ENCODE measurements at regions not wholly inside any gene's neighbourhood (a gene's known extent, or its start where the extent isn't known, plus 50 kb on each side); places are given as distances from the start of the nearest gene placed in this dataset.

DNA sequence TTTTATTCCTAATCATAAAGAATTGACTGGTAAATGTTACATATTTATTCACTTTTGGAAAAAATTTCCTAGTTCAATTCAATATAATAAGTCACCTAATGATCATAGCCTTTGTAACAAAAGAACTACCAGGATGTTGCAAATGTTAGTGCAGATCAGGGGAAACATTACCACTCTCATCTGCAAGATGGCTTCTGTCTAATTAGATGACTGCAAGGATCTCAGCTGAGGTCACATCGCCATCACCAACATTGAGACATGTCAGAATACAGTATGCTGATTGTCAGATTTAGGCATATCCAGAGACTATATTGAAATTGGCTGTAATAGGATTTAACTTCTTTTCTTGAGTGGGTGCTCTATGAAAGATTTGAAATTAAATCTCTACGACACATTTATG lies 431.4 kb upstream of the AGTR1 start:
- Mint-ChIP-seq H3K4me3 (no peak overlapping the region), H3K9me3 (peaks cover 3% of the 10 kb centered on the region), H3K4me1 (no peaks in the 10 kb centered on the region)

GRCh38 chr3:148269816-148270215 lies 427.9 kb upstream of the AGTR1 start:
- POLR2A ChIA-PET, result no interaction called here
- no peaks in the 10 kb centered on the region for H3K36me3 Mint-ChIP-seq (ENCODE audit: low read depth)
- peaks cover 1% of the 10 kb centered on the region for H3K27me3 Mint-ChIP-seq
- CTCF ChIA-PET, result no interaction called here
- H3K27ac Mint-ChIP-seq, result no peak overlapping the region
- DNase-seq, result no peak
- H3K9me3 Mint-ChIP-seq, result no peaks in the 10 kb centered on the region
- no peaks in the 10 kb centered on the region for H3K4me1 Mint-ChIP-seq
- H3K4me3 Mint-ChIP-seq, result no peak overlapping the region

More for the DNA sequence above, 431.4 kb upstream of the AGTR1 start:
- H3K27me3 Mint-ChIP-seq, result peaks cover 1% of the 10 kb centered on the region
- H3K36me3 Mint-ChIP-seq (ENCODE audit: low read depth), result no peaks in the 10 kb centered on the region
- POLR2A ChIA-PET, result no interaction called here
- DNase-seq, result no peak
- H3K27ac Mint-ChIP-seq, result no peak overlapping the region
- CTCF ChIA-PET, result no interaction called here

DNA sequence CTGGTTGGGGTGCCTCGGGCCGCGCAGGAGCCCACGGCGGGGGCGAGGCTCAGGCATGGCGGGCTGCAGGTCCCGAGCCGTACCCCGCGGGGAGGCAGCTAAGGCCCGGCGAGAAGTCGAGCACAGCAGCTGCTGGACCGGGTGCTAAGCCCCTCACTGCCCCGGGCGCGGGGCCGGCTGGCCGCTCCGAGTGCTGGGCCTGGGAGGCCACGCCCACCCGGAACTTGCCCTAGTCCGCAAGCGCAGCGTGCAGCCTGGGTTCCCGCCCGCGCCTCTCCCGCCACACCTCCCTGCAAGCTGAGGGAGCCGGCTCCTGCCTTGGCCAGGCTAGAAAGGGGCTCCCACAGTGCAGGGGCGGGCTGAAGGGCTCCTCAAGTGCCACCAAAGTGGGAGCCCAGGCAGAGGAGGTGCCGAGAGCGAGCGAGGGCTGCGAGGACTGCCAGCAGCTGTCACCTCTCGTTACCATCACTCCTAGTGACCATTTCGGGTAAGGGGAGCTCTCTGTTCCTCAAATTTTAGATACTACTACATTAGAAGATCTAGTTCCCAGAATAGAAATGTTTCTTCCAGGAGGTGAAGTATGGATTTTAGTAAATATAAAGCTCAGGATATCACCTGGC lies 417.0 kb upstream of the AGTR1 start:
- ChIA-PET POLR2A (no interaction called here), CTCF (no interaction called here)
- Mint-ChIP-seq H3K9me3 (peaks cover 4% of the 10 kb centered on the region), H3K36me3 (ENCODE audit: low read depth) (no peaks in the 10 kb centered on the region), H3K27me3 (no peaks in the 10 kb centered on the region), H3K4me1 (no peaks in the 10 kb centered on the region), H3K27ac (no peak overlapping the region), H3K4me3 (no peak overlapping the region)
- DNase-seq, result no peak

DNA sequence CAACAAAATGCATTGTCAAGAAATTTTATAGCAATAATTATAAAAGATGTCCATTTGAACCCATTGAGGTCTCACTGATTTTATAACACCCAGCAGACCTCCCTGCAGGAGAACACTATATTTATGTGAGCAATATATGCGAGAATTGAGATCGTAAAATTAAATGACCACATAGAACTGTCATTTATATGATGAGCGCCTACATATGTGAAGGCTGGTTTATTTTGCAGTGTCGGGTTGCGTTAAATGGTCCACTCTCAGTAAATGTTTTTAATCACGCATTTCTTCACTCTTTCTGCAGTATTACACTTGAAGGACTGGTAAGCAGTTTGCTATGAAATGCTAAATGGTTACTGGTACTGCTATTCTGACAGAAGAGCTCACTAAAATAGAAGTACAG lies 408.5 kb upstream of the AGTR1 start:
- ChIA-PET POLR2A (no interaction called here), CTCF (no interaction called here)
- no peaks in the 10 kb centered on the region for H3K4me1 Mint-ChIP-seq
- H3K9me3 Mint-ChIP-seq, result no peaks in the 10 kb centered on the region
- H3K4me3 Mint-ChIP-seq, result no peak overlapping the region
- H3K27ac Mint-ChIP-seq, result no peak overlapping the region
- no peak for DNase-seq
- H3K27me3 Mint-ChIP-seq, result peaks cover 3% of the 10 kb centered on the region
- no peaks in the 10 kb centered on the region for H3K36me3 Mint-ChIP-seq (ENCODE audit: low read depth)

GRCh38 chr3:148297013-148297412 lies 400.7 kb upstream of the AGTR1 start:
- DNase-seq, result no peak
- Mint-ChIP-seq H3K9me3 (peaks cover 3% of the 10 kb centered on the region), H3K27me3 (peaks cover 2% of the 10 kb centered on the region), H3K4me1 (peaks cover 22% of the 10 kb centered on the region), H3K27ac (no peak overlapping the region), H3K4me3 (no peak overlapping the region), H3K36me3 (ENCODE audit: low read depth) (no peaks in the 10 kb centered on the region)
- CTCF ChIA-PET, result no interaction called here
- POLR2A ChIA-PET, result interaction anchor here (1.0 kb wide), 1 partner anchor 9 kb away, joined by 3 read pairs; no protein-coding TSS in a partner anchor

DNA sequence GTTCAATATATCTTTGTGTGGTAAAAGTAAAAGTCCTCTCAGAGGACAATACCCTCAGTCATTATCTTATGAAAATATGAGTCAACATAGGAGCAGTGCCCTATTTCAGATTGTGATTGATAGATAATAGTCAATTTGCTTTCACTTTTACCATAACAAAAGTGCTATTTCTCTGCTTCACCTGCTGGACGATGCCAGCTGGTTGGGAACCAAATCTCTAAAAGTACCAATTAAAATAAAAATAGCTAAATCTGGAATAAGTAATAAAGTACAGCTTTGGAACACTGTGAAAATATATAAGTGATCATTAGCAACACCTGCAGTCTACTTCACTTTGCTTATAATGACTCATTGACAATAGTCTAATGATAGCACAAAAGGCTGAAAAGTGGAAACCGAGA lies 390.3 kb upstream of the AGTR1 start:
- Mint-ChIP-seq H3K4me1 (no peaks in the 10 kb centered on the region), H3K27ac (no peak overlapping the region), H3K36me3 (ENCODE audit: low read depth) (no peaks in the 10 kb centered on the region), H3K9me3 (no peaks in the 10 kb centered on the region), H3K27me3 (no peaks in the 10 kb centered on the region), H3K4me3 (no peak overlapping the region)
- no peak for DNase-seq
- ChIA-PET CTCF (no interaction called here), POLR2A (no interaction called here)

- no peak overlapping the region for H3K27ac Mint-ChIP-seq
- H3K4me3 Mint-ChIP-seq, result no peak overlapping the region
- H3K9me3 Mint-ChIP-seq, result no peaks in the 10 kb centered on the region
- POLR2A ChIA-PET, result no interaction called here
- no peaks in the 10 kb centered on the region for H3K4me1 Mint-ChIP-seq
- no peaks in the 10 kb centered on the region for H3K36me3 Mint-ChIP-seq (ENCODE audit: low read depth)
- CTCF ChIA-PET, result interaction anchor here (0.9 kb wide), 1 partner anchor 18 kb away, joined by 4 read pairs; no protein-coding TSS in a partner anchor
- H3K27me3 Mint-ChIP-seq, result no peaks in the 10 kb centered on the region
- DNase-seq, result no peak
Measured at GRCh38 chr3:148309390-148310035, 388.2 kb upstream of the AGTR1 start.

DNA sequence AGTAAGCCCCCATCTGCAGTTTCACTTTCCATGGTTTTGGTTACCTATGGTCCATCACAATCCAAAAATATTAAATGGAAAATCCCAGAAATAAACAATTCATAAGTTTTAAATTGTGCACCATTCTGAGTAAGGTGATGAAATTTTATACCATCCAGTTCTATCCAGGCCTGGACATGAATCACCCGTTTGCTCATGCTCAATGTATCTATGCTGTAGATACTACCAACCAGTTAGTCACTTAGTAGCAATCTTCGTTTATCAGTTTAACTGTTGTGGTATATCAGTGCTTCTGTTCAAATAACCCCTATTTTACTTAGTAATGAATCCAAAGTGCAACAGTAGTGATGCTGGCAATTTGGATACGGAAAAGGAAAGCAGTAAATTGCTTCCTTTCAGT lies 381.9 kb upstream of the AGTR1 start:
- no peak overlapping the region for H3K27ac Mint-ChIP-seq
- POLR2A ChIA-PET, result no interaction called here
- DNase-seq, result no peak
- H3K4me3 Mint-ChIP-seq, result no peak overlapping the region
- no peaks in the 10 kb centered on the region for H3K27me3 Mint-ChIP-seq
- no peaks in the 10 kb centered on the region for H3K36me3 Mint-ChIP-seq (ENCODE audit: low read depth)
- peaks cover 6% of the 10 kb centered on the region for H3K9me3 Mint-ChIP-seq
- CTCF ChIA-PET, result no interaction called here
- H3K4me1 Mint-ChIP-seq, result peaks cover 11% of the 10 kb centered on the region

GRCh38 chr3:148318240-148318639 lies 379.5 kb upstream of the AGTR1 start:
- no peak for DNase-seq
- no peak overlapping the region for H3K4me3 Mint-ChIP-seq
- CTCF ChIA-PET, result no interaction called here
- no peak overlapping the region for H3K27ac Mint-ChIP-seq
- peaks cover 2% of the 10 kb centered on the region for H3K27me3 Mint-ChIP-seq
- POLR2A ChIA-PET, result no interaction called here
- no peaks in the 10 kb centered on the region for H3K36me3 Mint-ChIP-seq (ENCODE audit: low read depth)
- H3K9me3 Mint-ChIP-seq, result peaks cover 10% of the 10 kb centered on the region
- H3K4me1 Mint-ChIP-seq, result peaks cover 11% of the 10 kb centered on the region

GRCh38 chr3:148319161-148319915 lies 378.4 kb upstream of the AGTR1 start:
- Mint-ChIP-seq H3K27me3 (peaks cover 2% of the 10 kb centered on the region), H3K4me1 (peaks cover 11% of the 10 kb centered on the region), H3K27ac (peak overlapping the region; percentile 63), H3K4me3 (peak overlapping the region; percentile 46), H3K36me3 (ENCODE audit: low read depth) (no peaks in the 10 kb centered on the region), H3K9me3 (peaks cover 10% of the 10 kb centered on the region)
- no peak for DNase-seq
- ChIA-PET POLR2A (no interaction called here), CTCF (no interaction called here)

- Mint-ChIP-seq H3K27ac (no peak overlapping the region), H3K36me3 (ENCODE audit: low read depth) (no peaks in the 10 kb centered on the region), H3K9me3 (peaks cover 14% of the 10 kb centered on the region), H3K4me1 (peaks cover 11% of the 10 kb centered on the region), H3K4me3 (no peak overlapping the region), H3K27me3 (peaks cover 2% of the 10 kb centered on the region)
- POLR2A ChIA-PET, result no interaction called here
- CTCF ChIA-PET, result no interaction called here
- DNase-seq, result no peak
Measured at GRCh38 chr3:148319960-148320359, 377.7 kb upstream of the AGTR1 start.

DNA sequence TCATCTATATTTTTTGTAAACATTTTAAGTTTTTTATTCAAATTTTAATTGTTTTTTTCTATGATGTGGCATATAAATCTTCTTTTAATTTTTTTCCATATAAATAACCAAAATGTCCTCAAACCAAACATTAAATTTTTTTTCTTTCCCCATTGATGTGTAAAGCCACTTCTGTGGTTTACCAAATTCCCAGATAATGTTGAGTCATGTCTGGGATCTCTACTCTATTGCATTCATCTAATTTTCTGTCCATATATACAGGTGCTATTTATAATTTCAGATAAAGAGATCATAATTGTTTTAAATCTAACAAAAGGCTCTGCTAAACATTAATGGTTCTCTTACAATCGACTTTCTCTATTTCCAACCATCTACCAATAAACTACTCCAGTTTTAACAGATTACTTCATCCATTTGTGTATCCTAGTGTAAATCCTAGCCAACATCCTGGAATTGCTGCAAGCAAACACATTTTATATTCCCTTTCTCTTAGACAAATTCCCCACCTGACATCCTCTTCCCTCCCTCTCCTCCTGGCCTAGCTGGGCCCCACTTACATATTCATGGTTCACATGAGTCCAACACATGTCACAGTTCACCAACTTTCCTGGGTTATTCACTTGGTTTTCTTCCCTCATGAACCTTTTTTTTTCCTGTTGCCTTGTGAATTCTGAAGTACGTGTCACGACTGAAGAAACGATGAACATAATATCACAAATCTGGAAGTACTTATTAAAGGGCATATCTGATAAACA lies 368.0 kb upstream of the AGTR1 start:
- no peak overlapping the region for H3K27ac Mint-ChIP-seq
- no peak overlapping the region for H3K4me3 Mint-ChIP-seq
- no peaks in the 10 kb centered on the region for H3K36me3 Mint-ChIP-seq (ENCODE audit: low read depth)
- no peaks in the 10 kb centered on the region for H3K27me3 Mint-ChIP-seq
- CTCF ChIA-PET, result no interaction called here
- no peak for DNase-seq
- POLR2A ChIA-PET, result no interaction called here
- no peaks in the 10 kb centered on the region for H3K4me1 Mint-ChIP-seq
- peaks cover 8% of the 10 kb centered on the region for H3K9me3 Mint-ChIP-seq

GRCh38 chr3:148330542-148330941 lies 367.2 kb upstream of the AGTR1 start:
- no peak for DNase-seq
- Mint-ChIP-seq H3K4me1 (no peaks in the 10 kb centered on the region), H3K4me3 (no peak overlapping the region), H3K9me3 (peaks cover 7% of the 10 kb centered on the region), H3K27ac (no peak overlapping the region), H3K36me3 (ENCODE audit: low read depth) (no peaks in the 10 kb centered on the region), H3K27me3 (no peaks in the 10 kb centered on the region)
- ChIA-PET CTCF (no interaction called here), POLR2A (no interaction called here)

Data from activated CD4-positive, alpha-beta memory T cell treated with anti-CD3 and anti-CD28 coated beads, Interleukin-2, amount 10 ng/mL, durations not matched to agents 7 days and 5 days (primary cell).